A549 (cell line): ENCODE measurements at regions not wholly inside any gene's neighbourhood (a gene's known extent, or its start where the extent isn't known, plus 50 kb on each side); places are given as distances from the start of the nearest gene placed in this dataset.
A peak's percentile ranks its signal among the peaks of the same experiment; 100 is the strongest.

Source experiments
- ATAC-seq, 2 experiments: fragments of 200-7000 bp in 1 of 2; fragments of >200 bp in 1 of 2; cut with Nextera tagmentation in 1 of 2; cut with Tn5 transposase in 1 of 2; 3 replicates each; pipeline versions ENCODE4 v1.8.0 to v1.9.1; 2018 to 2020; ENCODE audit warnings: mild to moderate bottlenecking in 1 of 2, moderate library complexity in 1 of 2
- CTCF ChIA-PET: fragments of 300-600 bp; sonication (Branson Sonifier 250); formaldehyde crosslinking; extraction: SDS; loops from one replicate; lab custom pipeline; 2021; ENCODE audit warnings: antibody characterized with exemption, inconsistent platforms; lab: Yijun Ruan, JAX
- POLR2A ChIA-PET: fragments of 350-600 bp; formaldehyde crosslinking; extraction: SDS; loops from one replicate; lab custom pipeline; 2021; ENCODE audit warnings: antibody characterized with exemption, inconsistent platforms; lab: Yijun Ruan, JAX
- DNase-seq, 2 experiments: peaks; one replicate each; pipeline versions ENCODE4 v3.0.0 to v3.0.0-alpha.2; 2011 to 2016; ENCODE audit warnings: low read depth in 1 of 2, low spot score in 1 of 2
- FAIRE-seq: peaks from 2 replicates; lab custom pipeline; 2011; peaks lifted over from hg19 to GRCh38; lab: Jason Lieb, UNC
- H3K27ac ChIP-seq, 2 experiments: fragments of >200 bp; sonication (Bioruptor Twin); formaldehyde crosslinking; 3 replicates each; pipeline ENCODE4 v1.5.1; 2016 to 2017
- H3K4me1 ChIP-seq: fragments of >200 bp; sonication (Bioruptor Twin); formaldehyde crosslinking; 3 replicates; pipeline ENCODE4 v1.6.1; 2016
- H3K4me2 ChIP-seq: fragments of >200 bp; sonication (Bioruptor Twin); formaldehyde crosslinking; 3 replicates; pipeline ENCODE4 v1.6.1; 2016
- H3K4me3 ChIP-seq: fragments of >200 bp; sonication (Bioruptor Twin); formaldehyde crosslinking; 3 replicates; pipeline ENCODE4 v1.5.1; 2016
- H3K9me3 ChIP-seq: fragments of >200 bp; sonication (Bioruptor Twin); formaldehyde crosslinking; 3 replicates; pipeline ENCODE4 v1.6.1; 2016
- CHD4 ChIP-seq: fragments of 200-600 bp; sonication (generic); IDR thresholded peaks from 2 replicates; pipeline ENCODE4 v1.6.1; 2016; ENCODE audit warnings: antibody characterized with exemption, mild to moderate bottlenecking, borderline replicate concordance
- EHF ChIP-seq: fragments of 250-450 bp; sonication (Bioruptor Pico); IDR thresholded peaks from 2 replicates; pipeline ENCODE4 v1.5.0; 2020; ENCODE audit warnings: mild to moderate bottlenecking
- ESRRA ChIP-seq: fragments of 150-350 bp; IDR thresholded peaks from 2 replicates; pipeline ENCODE4 v1.6.1; 2014; ENCODE audit warnings: mild to moderate bottlenecking, low read length, borderline replicate concordance
- FOSB ChIP-seq: fragments of 250-450 bp; sonication (Bioruptor Pico); IDR thresholded peaks from 2 replicates; pipeline ENCODE4 v1.5.0; 2020; ENCODE audit warnings: mild to moderate bottlenecking, moderate library complexity
- FOSL2 ChIP-seq, 2 experiments: fragments of 450-650 bp in 1 of 2; fragments of >200 bp in 1 of 2; sonication (Bioruptor Twin) in 1 of 2; formaldehyde crosslinking; IDR thresholded peaks; 2 replicates each; pipeline versions ENCODE4 v1.5.0 to v1.6.1; 2016 to 2020; ENCODE audit warnings: mild to moderate bottlenecking in 1 of 2, moderate library complexity in 1 of 2
- HES2 ChIP-seq: fragments of >200 bp; sonication (Bioruptor Twin); formaldehyde crosslinking; IDR thresholded peaks from 2 replicates; pipeline ENCODE4 v1.6.1; 2016
- HEYL ChIP-seq: fragments of 250-450 bp; sonication (Bioruptor Pico); IDR thresholded peaks from 2 replicates; pipeline ENCODE4 v1.8.0; 2021; ENCODE audit warnings: mild to moderate bottlenecking, moderate library complexity
- HMGXB4 ChIP-seq: fragments of 250-450 bp; sonication (Bioruptor Pico); IDR thresholded peaks from 2 replicates; pipeline ENCODE4 v1.5.0; 2021; ENCODE audit warnings: mild to moderate bottlenecking, moderate library complexity, borderline replicate concordance
- JUN ChIP-seq, 2 experiments: fragments of >200 bp; sonication (Bioruptor Twin); formaldehyde crosslinking; IDR thresholded peaks; 2 replicates in 1 of 2; 3 replicates in 1 of 2; pipeline ENCODE4 v1.6.1; 2016 to 2017
- KDM5A ChIP-seq: fragments of 200-600 bp; sonication (generic); IDR thresholded peaks from 2 replicates; pipeline ENCODE4 v1.6.1; 2016; ENCODE audit warnings: antibody characterized with exemption, mild to moderate bottlenecking
- MAZ ChIP-seq: fragments of 150-350 bp; IDR thresholded peaks from 2 replicates; pipeline ENCODE4 v1.6.1; 2014; ENCODE audit warnings: antibody characterized with exemption, low read depth, low read length, borderline replicate concordance
- NPAS2 ChIP-seq: fragments of 250-450 bp; sonication (Bioruptor Pico); IDR thresholded peaks from 2 replicates; pipeline ENCODE4 v1.8.0; 2022; ENCODE audit warnings: mild to moderate bottlenecking, moderate library complexity, borderline replicate concordance
- PBX3 ChIP-seq: IDR thresholded peaks from 2 replicates; pipeline ENCODE4 v1.6.1; 2012
- POLR2AphosphoS2 ChIP-seq: conservative IDR thresholded peaks from 2 replicates; pipeline ENCODE4 v1.6.1; 2012; ENCODE audit warnings: low read length, improper control_type of control experiment, inconsistent platforms
- RAD21 ChIP-seq, 2 experiments: fragments of >200 bp in 1 of 2; sonication (Bioruptor Twin) in 1 of 2; formaldehyde crosslinking in 1 of 2; IDR thresholded peaks in 1 of 2; conservative IDR thresholded peaks in 1 of 2; 2 replicates in 1 of 2; 3 replicates in 1 of 2; pipeline ENCODE4 v1.6.1; 2012 to 2018; ENCODE audit warnings: inconsistent platforms in 1 of 2
- REST ChIP-seq: fragments of 200-600 bp; sonication (generic); IDR thresholded peaks from 2 replicates; pipeline ENCODE4 v1.6.1; 2016; ENCODE audit warnings: antibody characterized with exemption, mild to moderate bottlenecking, moderate library complexity
- RNF2 ChIP-seq: fragments of 200-600 bp; sonication (generic); IDR thresholded peaks from 2 replicates; pipeline ENCODE4 v1.6.1; 2016; ENCODE audit warnings: low read depth, mild to moderate bottlenecking, antibody characterized with exemption, moderate library complexity, borderline replicate concordance
- TP53 ChIP-seq: fragments of 250-450 bp; sonication (Bioruptor Pico); IDR thresholded peaks from 2 replicates; pipeline ENCODE4 v1.5.0; 2021; ENCODE audit warnings: mild to moderate bottlenecking, moderate library complexity
- ZFP36 ChIP-seq: fragments of 450-650 bp; IDR thresholded peaks from 2 replicates; pipeline ENCODE4 v1.6.1; 2014; ENCODE audit warnings: borderline replicate concordance; ENCODE audit not compliant: partially characterized antibody
- ZNF302 ChIP-seq: fragments of 250-450 bp; sonication (Bioruptor Pico); IDR thresholded peaks from 2 replicates; pipeline ENCODE4 v1.9.0; 2021; ENCODE audit warnings: inconsistent platforms, mild to moderate bottlenecking, moderate library complexity
- WGBS: methylation state at CpG from one replicate; pipeline ENCODE4 v1.1.6; 2017; ENCODE audit errors: missing lambda C conversion rate; 5-methylcytosine and 5-hydroxymethylcytosine counted together

GRCh38 chr3:117540597-117540996 is 831.0 kb downstream of the TUSC7 start:
- no peak for DNase-seq
- Histone ChIP-seq H3K4me1 (peaks cover 20% of the 10 kb centered on the region; the same call in 1 of the 3 replicates), H3K9me3 (no peaks in the 10 kb centered on the region), H3K27ac (no peak overlapping the region), H3K4me2 (no peak overlapping the region), H3K4me3 (no peak overlapping the region)
- TF ChIP-seq HES2, result no peak
- TF ChIP-seq JUN (IDR thresholded peaks at IDR 0.05), result no peak
- no peak for TF ChIP-seq PBX3
- no peak for TF ChIP-seq ZFP36
- TF ChIP-seq TP53 (CRISPR knock-in tag), result no peak
- TF ChIP-seq FOSL2 (IDR thresholded peaks at IDR 0.05), result no peak
- TF ChIP-seq FOSL2 (CRISPR knock-in tag; IDR thresholded peaks at IDR 0.05), result peak; percentile 34; the same call in 1 of the 2 replicates
- TF ChIP-seq REST, result no peak
- CTCF ChIA-PET, result interaction anchor here (1.3 kb wide), 1 partner anchor 8 kb away, joined by 3 read pairs; no protein-coding TSS in a partner anchor
- 35% methylated on average over 1 of the region's 1 CpG for WGBS
- FAIRE-seq, result no peak
- POLR2A ChIA-PET, result no interaction called here
- ATAC-seq, result no peak

- no peak for DNase-seq
- ChIA-PET CTCF (interaction anchor here (0.6 kb wide), 1 partner anchor 93 kb away, joined by 3 read pairs; no protein-coding TSS in a partner anchor), POLR2A (no interaction called here)
- 88% methylated on average over 3 of the region's 3 CpGs for WGBS
- TF ChIP-seq ESRRA, result no peak
- TF ChIP-seq KDM5A, result no peak
- no peak for TF ChIP-seq ZNF302 (CRISPR knock-in tag)
- no peak for TF ChIP-seq POLR2AphosphoS2
- TF ChIP-seq CHD4, result no peak
- TF ChIP-seq HEYL, result no peak
- no peak for TF ChIP-seq MAZ
- no peak overlapping the region for H3K4me2 ChIP-seq
- H3K4me3 ChIP-seq, result no peak overlapping the region
- ATAC-seq, result no peak
- H3K4me1 ChIP-seq, result peaks cover 26% of the 10 kb centered on the region; the same call in 2 of the 3 replicates
- H3K9me3 ChIP-seq, result no peaks in the 10 kb centered on the region
- FAIRE-seq, result no peak
- no peak overlapping the region for H3K27ac ChIP-seq
Measured at GRCh38 chr3:117541721-117542120, 832.1 kb downstream of the TUSC7 start.

- no peak for FAIRE-seq
- no peak for DNase-seq
- ChIA-PET POLR2A (no interaction called here), CTCF (no interaction called here)
- H3K4me1 ChIP-seq, result peaks cover 29% of the 10 kb centered on the region
- no peaks in the 10 kb centered on the region for H3K9me3 ChIP-seq
- 92% methylated on average over 1 of the region's 1 CpG for WGBS
- ATAC-seq, result no peak
- H3K4me3 ChIP-seq, result no peak overlapping the region
- no peak overlapping the region for H3K4me2 ChIP-seq
- no peak overlapping the region for H3K27ac ChIP-seq
- TF ChIP-seq RAD21 (conservative IDR thresholded peaks at IDR 0.05 in 1 of 2, IDR thresholded peaks at IDR 0.05 in 1 of 2) (no peak), RNF2 (no peak), FOSB (CRISPR knock-in tag) (no peak), HMGXB4 (no peak), EHF (CRISPR knock-in tag) (no peak), NPAS2 (CRISPR knock-in tag) (no peak)
- TF ChIP-seq, all 56 proteins: peak for 0
Measured at GRCh38 chr3:117543521-117543920, 833.9 kb downstream of the TUSC7 start.
